Uterus (tissue), 2 donors: ENCODE measurements at regions not wholly inside any gene's neighbourhood (a gene's known extent, or its start where the extent isn't known, plus 50 kb on each side); places are given as distances from the start of the nearest gene placed in this dataset.

Experiments
- CTCF ChIP-seq, 4 experiments: fragments of 200-600 bp in 2 of 4; fragments of 450-650 bp in 2 of 4; sonication (generic) in 2 of 4; IDR thresholded peaks; one replicate each; pipeline ENCODE4 v1.5.1; 2016 to 2019; ENCODE audit warnings: antibody characterized with exemption in 4 of 4, mild to moderate bottlenecking in 2 of 4, moderate library complexity in 1 of 4
- POLR2A ChIP-seq, 2 donors: fragments of 450-650 bp; IDR thresholded peaks; one replicate each; pipeline ENCODE4 v1.6.1; 2016; ENCODE audit warnings: antibody characterized with exemption in 2 of 2, mild to moderate bottlenecking in 1 of 2, moderate library complexity in 1 of 2

- no peak for TF ChIP-seq CTCF (IDR thresholded peaks at IDR 0.05)
- no peak for TF ChIP-seq POLR2A (IDR thresholded peaks at IDR 0.05)
Measured at GRCh38 chrX:69305333-69306062, 140.2 kb upstream of the PJA1 start.
